CD4-positive, alpha-beta T cell (primary cell): ENCODE measurements at regions not wholly inside any gene's neighbourhood (a gene's known extent, or its start where the extent isn't known, plus 50 kb on each side); places are given as distances from the start of the nearest gene placed in this dataset.

Experiments
- ATAC-seq: fragments of 200-7000 bp; cut with Tn5 transposase; one replicate; pipeline ENCODE4 v1.10.0; 2022; ENCODE audit warnings: mild to moderate bottlenecking; ENCODE audit not compliant: poor library complexity
- CTCF ChIA-PET: fragments of 350-600 bp; sonication (Branson Sonifier 250); formaldehyde crosslinking; loops from one replicate; lab custom pipeline; 2021; ENCODE audit warnings: antibody characterized with exemption, inconsistent platforms; lab: Charles Lee
- POLR2A ChIA-PET: fragments of 350-600 bp; sonication (Branson Sonifier 250); formaldehyde crosslinking; loops from one replicate; lab custom pipeline; 2021; ENCODE audit warnings: antibody characterized with exemption, inconsistent platforms; lab: Charles Lee
- DNase-seq, 14 experiments: peaks; one replicate each; pipeline ENCODE4 v3.0.0-alpha.2; 2013 to 2020; ENCODE audit warnings: mixed read lengths in 2 of 14
- H3K27ac ChIP-seq, 2 donors: one replicate each; pipeline versions ENCODE4 v1.5.1 to v1.7.0; 2013; ENCODE audit warnings: low read length in 2 of 2, low read depth in 1 of 2, mild to moderate bottlenecking in 1 of 2
- H3K27me3 ChIP-seq, 2 experiments: 1 replicate in 1 of 2; 2 replicates in 1 of 2; pipeline versions ENCODE4 v1.6.1 to v1.7.0; 2013; ENCODE audit warnings: low read length in 2 of 2, control low read depth in 1 of 2, mild to moderate bottlenecking in 1 of 2, moderate library complexity in 1 of 2; ENCODE audit not compliant: insufficient read depth in 2 of 2, control insufficient read depth in 1 of 2
- H3K36me3 ChIP-seq: one replicate; pipeline ENCODE4 v1.6.1; 2013; ENCODE audit warnings: low read length, control low read depth; ENCODE audit not compliant: insufficient read depth
- H3K4me1 ChIP-seq: one replicate; pipeline ENCODE4 v1.6.1; 2013; ENCODE audit warnings: low read length, control low read depth; ENCODE audit not compliant: insufficient read depth
- H3K4me3 ChIP-seq: one replicate; pipeline ENCODE4 v1.5.1; 2013; ENCODE audit warnings: mild to moderate bottlenecking, low read length, moderate library complexity
- H3K9me3 ChIP-seq, 2 experiments: 1 replicate in 1 of 2; 2 replicates in 1 of 2; pipeline versions ENCODE4 v1.6.1 to v1.7.0; 2013; ENCODE audit warnings: low read length in 2 of 2, mild to moderate bottlenecking in 2 of 2, control low read depth in 1 of 2, moderate library complexity in 1 of 2; ENCODE audit not compliant: control insufficient read depth in 1 of 2, insufficient read depth in 1 of 2
- H3K27ac Mint-ChIP-seq: one replicate; pipeline ENCODE4 v1.8.0; 2020; ENCODE audit warnings: mixed read lengths
- H3K27me3 Mint-ChIP-seq: one replicate; pipeline ENCODE4 v1.8.0; 2021; ENCODE audit warnings: mixed read lengths
- H3K36me3 Mint-ChIP-seq: one replicate; pipeline ENCODE4 v1.8.0; 2021; ENCODE audit warnings: low read depth, mixed read lengths
- H3K4me1 Mint-ChIP-seq: one replicate; pipeline ENCODE4 v1.8.0; 2021; ENCODE audit warnings: low read depth, mixed read lengths
- H3K4me3 Mint-ChIP-seq: one replicate; pipeline ENCODE4 v1.8.0; 2020; ENCODE audit warnings: mild to moderate bottlenecking, mixed read lengths
- H3K9me3 Mint-ChIP-seq: one replicate; pipeline ENCODE4 v1.8.0; 2020; ENCODE audit warnings: mixed read lengths
- CTCF ChIP-seq: fragments of 200-600 bp; IDR thresholded peaks from one replicate; pipeline ENCODE4 v1.8.0; 2022; ENCODE audit warnings: antibody characterized with exemption, mild to moderate bottlenecking
- intact Hi-C, 2 experiments: fragments of 100-400 bp; cut with DNase I in 1 of 2; cut with micrococcal nuclease in 1 of 2; formaldehyde crosslinking; loops; one replicate each; pipeline versions ENCODE4 v1.15.1 to v1.9.0; 2023 to 2025; cut with DNase I, micrococcal nuclease

DNA sequence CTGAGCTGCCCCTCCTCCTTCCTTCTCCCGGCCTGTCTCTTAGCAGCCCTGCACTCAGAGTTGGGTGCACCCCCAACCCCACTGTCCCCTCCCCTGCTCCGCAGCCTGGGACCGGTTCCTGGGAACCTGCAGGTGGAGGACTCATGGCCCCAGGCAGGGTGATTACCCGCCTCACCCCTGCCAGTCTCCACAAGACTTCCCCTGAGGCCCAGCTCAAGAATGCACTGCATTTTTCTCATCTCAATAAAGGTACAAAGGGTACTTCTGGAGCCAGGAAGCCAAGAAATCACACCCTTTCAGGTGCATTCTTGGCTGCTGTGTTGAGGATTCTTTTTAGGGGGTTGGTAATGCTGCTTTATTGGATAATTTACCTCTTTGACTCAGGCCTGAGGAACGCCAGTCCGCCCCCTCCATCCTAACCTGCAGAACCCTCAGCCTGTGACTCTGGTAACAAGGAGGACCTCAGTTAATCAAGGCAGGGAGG is 126.3 kb upstream of the TMPRSS2 start:
- no peak for TF ChIP-seq CTCF
- no peak overlapping the region for H3K27ac Mint-ChIP-seq
- H3K4me1 Mint-ChIP-seq = no peaks in the 10 kb centered on the region
- Histone ChIP-seq H3K36me3 (no peaks in the 10 kb centered on the region), H3K27me3 (no peaks in the 10 kb centered on the region), H3K9me3 (peaks cover 0 to 3% of the 10 kb centered on the region in 2 experiments), H3K4me1 (no peaks in the 10 kb centered on the region), H3K27ac (no peak overlapping the region), H3K4me3 (no peak overlapping the region)
- ATAC-seq (no peak), DNase-seq (no peak)
- peaks cover 8% of the 10 kb centered on the region for H3K27me3 Mint-ChIP-seq
- ChIA-PET POLR2A (no interaction called here), CTCF (no interaction called here)
- no peak overlapping the region for H3K4me3 Mint-ChIP-seq
- no peaks in the 10 kb centered on the region for H3K36me3 Mint-ChIP-seq
- intact Hi-C loops = no loop called here
- H3K9me3 Mint-ChIP-seq = no peaks in the 10 kb centered on the region

DNA sequence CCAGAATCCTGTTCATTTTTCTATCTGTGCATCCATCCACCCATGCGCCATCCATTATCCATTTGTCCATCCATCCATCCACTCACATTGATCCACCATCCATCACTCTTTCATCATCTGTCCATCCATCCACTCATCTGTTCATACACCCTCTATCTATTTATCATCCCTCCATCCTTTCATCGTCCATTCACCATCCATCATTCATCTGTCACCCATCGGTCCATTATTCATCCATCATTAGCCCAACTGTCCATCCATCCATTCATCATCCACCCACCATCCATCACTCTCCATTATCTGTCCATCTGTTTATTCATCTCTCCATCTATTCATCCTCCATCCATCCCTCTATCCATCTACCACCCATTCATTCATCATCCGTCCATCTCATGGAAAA is 125.7 kb upstream of the TMPRSS2 start:
- H3K4me3 Mint-ChIP-seq = no peak overlapping the region
- ChIA-PET POLR2A (no interaction called here), CTCF (no interaction called here)
- H3K27me3 Mint-ChIP-seq = peaks cover 9% of the 10 kb centered on the region
- peaks cover 0 to 3% of the 10 kb centered on the region in 2 experiments for H3K9me3 ChIP-seq
- no peak for TF ChIP-seq CTCF
- no peak overlapping the region for H3K27ac Mint-ChIP-seq
- H3K36me3 Mint-ChIP-seq = no peaks in the 10 kb centered on the region
- H3K4me3 ChIP-seq = no peak overlapping the region
- ATAC-seq = no peak
- H3K27me3 ChIP-seq = no peaks in the 10 kb centered on the region
- no peak for DNase-seq
- no peaks in the 10 kb centered on the region for H3K4me1 ChIP-seq
- H3K9me3 Mint-ChIP-seq = no peaks in the 10 kb centered on the region
- intact Hi-C loops = no loop called here
- H3K36me3 ChIP-seq = no peaks in the 10 kb centered on the region
- no peak overlapping the region for H3K27ac ChIP-seq
- no peaks in the 10 kb centered on the region for H3K4me1 Mint-ChIP-seq

DNA sequence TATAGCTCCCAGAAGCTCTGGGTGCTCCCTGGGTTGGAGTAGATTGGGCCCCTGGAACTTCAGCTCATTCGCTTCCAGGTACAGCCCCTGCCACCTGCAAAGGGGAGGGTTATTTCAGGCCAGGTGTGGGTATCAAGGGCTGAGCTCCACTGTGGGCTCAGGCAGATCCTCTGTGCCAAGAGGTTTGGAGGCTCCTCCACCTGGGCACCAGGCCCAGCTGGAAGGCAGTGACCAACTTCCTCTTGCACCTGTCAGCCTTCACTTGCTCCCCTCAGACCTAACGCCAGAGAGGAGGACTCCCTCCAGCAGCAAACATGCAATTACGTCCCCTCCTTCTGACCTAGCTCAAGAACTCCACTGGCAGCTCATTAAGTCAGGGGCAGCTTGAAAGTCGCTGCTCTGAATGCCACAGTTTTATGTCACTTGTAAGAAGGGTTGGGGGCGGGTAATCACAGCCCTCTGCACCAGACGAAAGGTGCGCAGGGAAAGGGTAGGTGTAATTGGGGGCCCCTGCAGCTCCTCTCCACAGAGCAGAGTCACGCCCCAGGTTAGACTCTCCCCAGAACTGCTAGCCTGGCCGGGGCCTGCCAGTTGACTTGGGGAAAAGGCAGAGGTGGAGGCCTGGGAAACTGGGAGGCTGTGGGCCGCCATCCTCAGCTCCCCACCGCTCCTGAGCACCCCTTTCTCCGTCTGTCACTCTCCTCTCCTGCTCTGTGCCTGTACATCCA is 125.0 kb upstream of the TMPRSS2 start:
- Mint-ChIP-seq H3K4me3 (no peak overlapping the region), H3K9me3 (no peaks in the 10 kb centered on the region), H3K27ac (no peak overlapping the region), H3K27me3 (peaks cover 7% of the 10 kb centered on the region), H3K36me3 (no peaks in the 10 kb centered on the region), H3K4me1 (no peaks in the 10 kb centered on the region)
- Histone ChIP-seq H3K27ac (no peak overlapping the region), H3K27me3 (no peaks in the 10 kb centered on the region), H3K36me3 (no peaks in the 10 kb centered on the region), H3K9me3 (peaks cover 0 to 3% of the 10 kb centered on the region in 2 experiments), H3K4me1 (no peaks in the 10 kb centered on the region), H3K4me3 (no peak overlapping the region)
- ChIA-PET POLR2A (no interaction called here), CTCF (no interaction called here)
- no peak for ATAC-seq
- TF ChIP-seq CTCF = no peak
- intact Hi-C loops = no loop called here
- DNase-seq = no peak
